GM04503 (cell line): ENCODE measurements at regions not wholly inside any gene's neighbourhood (a gene's known extent, or its start where the extent isn't known, plus 50 kb on each side); places are given as distances from the start of the nearest gene placed in this dataset.
A peak's percentile ranks its signal among the peaks of the same experiment; 100 is the strongest.

ENCODE experiments used
- DNase-seq: peaks from one replicate; pipeline ENCODE4 v3.0.0-alpha.2; 2012; ENCODE audit warnings: low read depth

DNA sequence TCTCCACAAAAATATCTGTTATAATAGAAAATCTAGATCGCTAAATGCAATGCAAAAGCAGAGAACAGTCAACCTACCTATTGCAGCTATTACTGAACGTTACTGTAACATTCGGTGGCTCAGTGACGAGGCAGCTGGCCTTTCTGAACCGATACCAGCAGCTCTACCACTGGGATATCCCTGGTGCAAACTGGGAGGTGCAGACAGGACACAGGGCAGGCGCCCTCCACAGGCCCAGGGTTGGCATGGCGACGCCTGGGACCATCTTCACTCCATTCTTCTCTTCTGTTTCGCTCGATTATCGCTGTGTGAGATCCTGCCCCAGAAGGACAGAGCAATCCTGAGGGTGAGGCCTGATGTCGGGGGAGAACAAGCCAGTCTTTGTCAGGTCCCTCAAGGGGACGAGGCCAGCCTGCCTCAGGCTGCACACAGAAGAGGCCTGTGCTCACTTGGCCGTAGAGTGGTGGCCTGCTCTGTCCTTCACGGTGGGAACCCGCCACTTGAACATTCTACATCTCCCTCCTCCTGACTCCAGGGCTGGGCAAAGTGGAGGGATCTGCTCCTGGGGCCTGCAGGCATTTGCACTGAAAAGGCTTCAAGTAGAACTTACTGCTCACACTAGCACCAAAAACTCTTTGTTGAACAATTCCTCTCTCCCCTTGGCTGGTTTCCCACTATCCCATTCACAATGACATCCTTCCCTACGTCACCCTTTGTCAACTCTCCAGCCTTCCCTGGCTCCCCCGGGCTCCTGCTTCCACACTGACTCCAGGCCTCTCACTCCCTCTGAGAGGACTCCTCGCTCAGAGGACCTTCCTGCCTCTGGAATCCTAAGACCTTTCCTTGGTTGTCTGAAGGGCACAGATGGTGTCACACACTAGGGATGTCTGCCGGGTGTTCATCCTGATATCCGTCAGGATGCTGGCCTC, 49.7 kb downstream of the CYRIA start:
- no peak for DNase-seq

GRCh38 chr2:16615246-16615645, 50.4 kb downstream of the CYRIA start:
- no peak for DNase-seq

GRCh38 chr2:16614314-16614860, 51.2 kb downstream of the CYRIA start:
- DNase-seq, result no peak

GRCh38 chr2:16613539-16614011, 52.1 kb downstream of the CYRIA start:
- DNase-seq, result no peak

GRCh38 chr2:16612490-16612889, 53.1 kb downstream of the CYRIA start:
- DNase-seq, result no peak

GRCh38 chr2:16609786-16610185, 55.8 kb downstream of the CYRIA start:
- no peak for DNase-seq

GRCh38 chr2:16608661-16609643, 56.7 kb downstream of the CYRIA start:
- peak; percentile 16 for DNase-seq

DNA sequence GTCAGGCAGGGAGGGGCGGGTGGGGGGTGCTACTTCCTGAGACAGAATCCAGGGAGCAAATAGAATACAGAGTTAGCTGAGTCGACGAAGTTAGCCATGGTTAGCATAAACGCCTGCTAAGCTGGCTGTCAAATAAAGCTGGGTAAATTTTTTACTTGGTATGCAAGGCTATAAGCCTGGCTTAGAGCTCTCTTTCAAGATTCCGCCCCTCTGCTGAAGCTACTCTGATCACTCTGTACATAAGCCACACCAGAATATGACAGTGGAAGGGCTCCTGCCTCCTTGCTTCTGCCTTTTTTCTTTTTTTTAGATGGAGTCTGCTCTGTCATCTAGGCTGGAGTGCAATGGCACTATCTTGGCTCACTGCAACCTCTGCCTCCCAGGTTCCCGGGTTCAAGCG, 58.3 kb downstream of the CYRIA start:
- no peak for DNase-seq

DNA sequence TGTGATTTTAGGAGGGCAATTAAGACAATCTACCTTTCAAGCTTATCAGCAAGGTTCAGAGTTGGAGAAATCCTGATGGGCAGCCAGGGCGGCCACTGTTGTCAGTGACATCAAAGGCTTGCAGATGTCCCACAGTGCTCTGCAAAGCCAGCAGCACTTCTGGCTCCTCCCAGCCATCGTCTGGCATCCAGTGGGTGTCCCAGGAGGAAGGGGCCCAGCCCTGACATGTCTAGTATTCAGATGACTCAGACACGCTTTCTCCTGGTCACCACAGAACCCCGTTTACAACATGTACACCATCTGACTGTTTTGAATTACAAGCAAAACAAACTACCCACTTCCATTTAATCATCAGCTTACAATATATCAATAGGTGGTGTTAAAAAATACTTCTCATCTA, 61.4 kb downstream of the CYRIA start:
- no peak for DNase-seq

DNA sequence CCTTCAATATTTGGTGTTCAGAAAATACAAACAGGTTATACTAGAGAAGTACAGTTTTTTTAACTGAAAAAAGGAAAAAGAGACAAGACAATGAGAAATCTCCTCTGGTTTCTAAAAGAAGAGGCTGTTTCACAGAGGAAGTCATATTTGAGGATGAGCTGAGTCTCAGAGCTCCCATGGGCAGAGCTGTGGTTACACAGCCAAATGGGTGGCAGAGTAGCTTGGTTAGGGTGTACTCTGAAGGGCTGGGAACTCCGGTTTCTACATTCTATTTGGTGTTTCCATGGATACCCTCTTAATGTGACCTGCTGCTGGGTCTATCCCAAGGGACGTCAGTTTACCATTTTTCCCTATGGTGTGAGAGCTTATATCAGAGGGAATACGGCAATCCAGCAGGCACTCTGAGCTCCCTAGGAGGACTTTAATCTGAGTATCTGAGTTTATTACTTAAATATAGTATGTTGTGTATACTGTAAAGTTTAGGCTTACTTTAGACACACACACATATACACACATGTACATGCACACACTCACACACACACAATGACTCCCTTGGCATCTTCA, 74.2 kb downstream of the CYRIA start:
- no peak for DNase-seq

DNA sequence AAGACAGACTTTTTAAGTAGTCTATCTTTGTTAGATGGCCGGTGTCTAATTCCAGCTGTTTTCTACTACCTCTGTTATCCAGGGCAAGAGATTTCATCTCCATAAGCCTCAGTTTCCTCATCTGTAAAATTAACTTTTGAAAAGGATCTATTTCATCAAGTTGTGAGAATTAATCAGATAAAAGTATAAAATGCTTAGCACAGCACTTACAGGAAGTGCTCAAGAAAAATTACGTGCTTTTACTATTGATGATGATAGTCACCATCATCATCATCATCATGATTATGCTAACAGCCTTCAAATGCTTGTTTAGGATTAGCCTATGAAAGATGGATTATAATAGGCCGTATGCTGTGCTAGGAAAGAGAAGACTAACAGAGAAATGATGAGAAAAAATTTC, 76.2 kb downstream of the CYRIA start:
- no peak for DNase-seq

DNA sequence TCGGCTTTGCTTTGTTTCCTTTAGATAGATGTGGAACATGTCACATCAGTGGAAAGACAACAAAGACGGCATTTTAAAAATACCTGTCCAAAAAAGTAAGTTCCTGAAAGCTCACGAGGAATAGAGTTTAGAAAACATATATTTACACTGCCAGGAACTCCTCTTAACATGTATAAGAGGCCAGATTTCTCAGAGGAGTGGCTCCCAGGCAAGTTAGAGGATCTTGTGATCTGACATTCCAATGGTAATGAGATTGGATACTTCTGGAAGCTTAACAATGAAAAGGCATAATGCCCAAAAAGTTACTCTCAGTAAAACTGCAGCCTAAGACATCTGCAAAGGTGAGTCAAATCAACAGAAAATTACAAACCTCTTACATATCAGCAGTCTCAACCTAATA, 77.1 kb downstream of the CYRIA start:
- no peak for DNase-seq

GRCh38 chr2:16587601-16588000, 78.0 kb downstream of the CYRIA start:
- DNase-seq, result no peak

DNA sequence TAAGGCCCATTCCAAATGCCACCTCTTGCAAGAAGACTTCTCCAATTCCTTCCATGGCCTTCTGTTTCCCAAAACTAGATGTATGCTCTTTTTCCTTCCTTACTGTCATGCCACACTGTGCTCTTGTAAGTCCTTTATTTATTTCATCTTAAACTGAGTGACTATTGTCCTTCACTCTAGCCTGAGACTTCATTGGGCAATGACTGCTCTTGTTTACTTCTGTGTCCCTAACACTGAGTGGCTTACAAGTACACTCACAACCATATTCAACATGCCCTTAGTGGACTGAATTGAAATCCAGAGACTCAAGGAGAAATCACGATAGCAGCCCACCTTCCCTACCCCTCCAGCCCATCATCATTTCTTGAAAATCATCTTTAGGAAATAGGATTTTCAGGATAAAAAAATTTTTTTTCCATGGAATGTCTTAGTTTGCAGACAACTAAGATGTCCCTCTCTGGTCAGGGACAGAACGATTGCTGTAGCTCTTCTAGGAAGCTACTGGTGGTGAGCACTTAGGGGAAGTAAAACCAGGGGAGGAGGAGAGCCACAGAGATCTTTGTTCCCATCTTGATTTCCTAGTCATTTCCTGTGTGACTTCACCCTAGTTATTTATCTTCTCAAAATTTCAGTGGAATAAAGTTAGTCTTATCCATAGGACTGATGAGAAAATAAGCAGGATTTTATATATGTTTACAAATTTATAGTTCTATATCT, 80.7 kb downstream of the CYRIA start:
- no peak for DNase-seq

DNA sequence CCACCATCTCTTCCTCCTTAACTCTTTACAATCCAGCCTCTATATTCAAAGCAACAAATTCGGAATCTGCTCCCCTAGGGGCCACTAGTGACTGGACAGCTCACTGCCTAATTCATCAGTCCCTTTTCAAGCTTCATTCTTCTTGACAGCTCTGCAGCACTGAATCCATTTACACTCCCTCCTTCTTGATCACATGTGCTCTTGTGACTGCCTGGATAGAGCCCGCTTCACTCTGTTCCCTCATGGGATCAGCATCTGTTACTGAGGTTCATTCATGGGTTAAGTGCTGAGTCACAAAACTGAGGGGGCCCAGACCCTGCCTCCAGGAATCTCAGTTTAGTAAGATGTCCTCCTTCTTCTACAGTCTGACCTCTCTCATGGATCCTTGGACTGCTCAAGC, 81.5 kb downstream of the CYRIA start:
- DNase-seq, result no peak

DNA sequence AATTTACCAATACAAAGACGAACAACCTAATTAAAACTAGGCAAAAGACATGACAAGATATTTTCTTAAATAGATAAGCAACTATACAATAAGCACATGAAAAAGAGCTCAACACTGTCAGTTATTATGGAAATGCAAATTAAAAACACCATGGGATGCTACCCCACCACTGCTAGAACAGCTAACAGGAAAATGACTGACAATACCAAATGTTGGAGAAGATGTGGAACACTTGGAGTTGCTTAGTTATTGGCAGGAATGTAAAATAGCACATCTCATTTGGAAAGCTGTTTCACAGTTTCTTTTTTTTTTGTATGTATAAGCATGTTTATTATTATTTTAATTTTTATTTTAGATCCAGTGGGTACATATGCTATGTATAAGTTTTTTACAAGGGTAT, 84.4 kb downstream of the CYRIA start:
- no peak for DNase-seq

GRCh38 chr2:16578081-16578480, 87.6 kb downstream of the CYRIA start:
- DNase-seq, result no peak

DNA sequence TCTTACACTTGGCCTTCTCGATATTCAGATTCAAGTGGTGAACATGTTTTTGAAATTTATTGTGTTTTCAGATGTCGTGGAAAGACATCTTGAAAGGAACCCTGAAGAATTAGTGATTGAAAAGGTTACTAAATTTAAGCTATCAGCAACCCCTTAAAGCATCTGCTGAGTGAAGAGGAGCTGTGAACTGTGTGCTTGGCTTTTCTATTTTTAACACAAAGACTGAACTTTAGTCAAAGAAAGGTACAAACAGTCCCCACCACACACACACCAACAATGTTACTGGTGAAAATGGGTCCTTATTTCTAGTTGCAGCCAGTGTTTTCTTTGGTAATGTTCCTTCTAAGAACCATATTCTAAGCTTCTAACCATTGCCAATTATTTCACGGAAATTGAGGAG, 95.1 kb downstream of the CYRIA start:
- DNase-seq, result no peak

GRCh38 chr2:16568998-16569784, 96.4 kb downstream of the CYRIA start:
- DNase-seq, result no peak

DNA sequence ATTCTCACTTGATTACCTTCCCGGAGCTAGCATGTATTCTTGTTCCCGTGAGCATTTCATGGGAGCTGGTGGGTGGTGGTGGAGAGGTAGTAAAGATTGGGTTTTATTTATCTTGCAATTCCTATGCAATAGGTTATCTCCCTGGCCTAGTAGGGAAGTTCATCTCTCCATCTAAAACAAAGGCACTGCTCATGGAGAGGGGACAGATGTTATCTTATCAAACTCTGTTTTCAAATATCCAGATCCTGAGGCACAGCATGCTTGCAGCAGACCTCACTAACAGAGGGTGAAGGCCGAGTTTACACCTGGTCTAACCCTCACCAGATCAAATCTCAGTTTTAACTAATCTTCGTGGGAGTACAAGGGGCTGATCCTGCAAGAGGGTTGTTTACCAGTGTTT, 98.9 kb downstream of the CYRIA start:
- DNase-seq, result no peak

- DNase-seq, result no peak
Observed at GRCh38 chr2:16565481-16565880, 100.2 kb downstream of the CYRIA start.
